ENCODE measurements at regions not wholly inside any gene's neighbourhood (a gene's known extent, or its start where the extent isn't known, plus 50 kb on each side); places are given as distances from the start of the nearest gene placed in this dataset.

DNA sequence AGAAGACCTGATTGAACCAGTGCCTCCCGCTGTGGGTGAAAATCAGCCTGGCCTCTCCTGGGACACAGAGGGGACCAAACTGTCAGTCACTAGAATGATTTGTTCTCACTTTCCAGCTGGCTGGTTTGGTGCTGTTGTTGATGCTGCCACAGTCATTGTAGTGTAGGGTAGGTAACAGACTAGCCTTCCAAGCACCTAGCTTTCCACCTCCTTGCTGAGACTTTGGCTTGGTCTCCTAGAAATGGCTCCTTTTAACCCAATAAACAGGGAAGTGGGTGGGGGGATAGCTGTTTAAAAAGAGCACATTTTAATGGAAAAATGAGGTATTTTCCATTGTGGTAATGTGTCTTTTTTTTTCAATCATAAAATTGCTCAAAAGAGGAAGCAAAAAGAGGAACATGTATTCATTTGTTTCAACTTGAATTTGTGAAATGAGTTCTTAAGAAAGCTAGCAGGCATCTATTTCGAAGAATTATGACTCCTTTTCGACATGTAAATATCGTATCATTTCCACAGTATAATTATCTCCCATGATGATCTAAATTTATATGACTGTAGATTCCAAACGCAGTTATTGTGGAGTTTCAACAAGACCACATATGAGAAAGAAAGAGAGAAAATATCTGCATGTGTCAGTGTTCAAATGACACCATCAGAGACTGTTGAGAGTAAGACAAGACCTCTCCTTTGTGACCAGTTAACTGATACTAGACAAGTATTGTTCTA, 190.1 kb downstream of the HLX start:
- DNase-seq (ENCODE audit: low read depth in 2 of 2): no peak

- no peak for DNase-seq (ENCODE audit: low read depth in 2 of 2)
These were observed 190.7 kb downstream of the HLX start for GRCh38 chr1:221069986-221070385.

- no peak for DNase-seq (ENCODE audit: low read depth in 2 of 2)
These were observed 192.5 kb downstream of the HLX start for GRCh38 chr1:221071777-221072176.

GRCh38 chr1:221072214-221072613, 193.0 kb downstream of the HLX start:
- no peak for DNase-seq (ENCODE audit: low read depth in 2 of 2)

- DNase-seq (ENCODE audit: low read depth in 2 of 2): peak in 1 of 2 donors; percentile 37
These were observed 195.1 kb downstream of the HLX start for GRCh38 chr1:221074332-221074731.

GRCh38 chr1:221075911-221076310, 196.7 kb downstream of the HLX start:
- no peak for DNase-seq (ENCODE audit: low read depth in 2 of 2)

GRCh38 chr1:221076391-221076811, 197.2 kb downstream of the HLX start:
- no peak for DNase-seq (ENCODE audit: low read depth in 2 of 2)

- no peak for DNase-seq (ENCODE audit: low read depth in 2 of 2)
These were observed 199.2 kb downstream of the HLX start for GRCh38 chr1:221078260-221078965.

DNA sequence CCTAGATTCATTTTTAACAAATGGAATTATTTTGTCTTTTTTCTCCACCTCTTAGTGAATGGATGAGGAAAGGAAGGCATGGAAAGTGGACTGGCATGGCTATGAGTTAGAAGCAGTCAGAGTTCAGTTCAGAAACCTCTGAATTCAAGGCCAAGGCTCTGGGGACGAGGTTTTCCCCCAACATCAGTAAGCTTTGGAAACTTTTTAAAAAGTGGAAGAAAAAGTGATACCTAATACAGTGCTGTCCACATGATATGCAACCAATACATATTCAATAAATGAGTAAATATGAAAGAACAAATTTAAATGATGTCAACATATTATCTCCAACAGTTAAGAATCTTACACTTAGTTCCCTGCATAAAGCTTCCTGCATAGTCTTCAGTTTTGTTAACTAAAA, 204.7 kb downstream of the HLX start:
- DNase-seq (ENCODE audit: low read depth in 2 of 2): no peak

GRCh38 chr1:221084681-221085080, 205.4 kb downstream of the HLX start:
- no peak for DNase-seq (ENCODE audit: low read depth in 2 of 2)

- no peak for DNase-seq (ENCODE audit: low read depth in 2 of 2)
These were observed 206.6 kb downstream of the HLX start for GRCh38 chr1:221085701-221086375.

DNA sequence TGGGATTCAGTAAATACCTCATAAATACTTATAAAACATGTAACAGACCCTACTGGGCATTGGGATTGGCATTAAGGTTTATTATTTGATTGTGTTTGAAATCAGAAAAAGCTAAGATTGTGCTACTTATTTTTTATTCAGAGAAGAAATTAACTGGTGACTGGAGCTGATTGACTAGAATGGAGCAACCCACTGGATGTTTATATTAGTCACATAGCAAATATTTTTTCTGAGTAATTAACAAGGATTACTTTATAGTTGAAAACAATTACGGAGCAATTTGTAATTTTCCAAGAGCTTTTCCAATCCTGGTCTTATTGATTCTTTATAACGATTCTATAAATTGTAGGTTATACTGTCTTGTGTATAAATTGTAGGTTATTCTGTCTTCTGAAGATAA, 208.7 kb downstream of the HLX start:
- DNase-seq (ENCODE audit: low read depth in 2 of 2): peak in 1 of 2 donors; percentile 28

- DNase-seq (ENCODE audit: low read depth in 2 of 2): peak in 1 of 2 donors; percentile 38
These were observed 210.0 kb downstream of the HLX start for GRCh38 chr1:221089273-221089672.

DNA sequence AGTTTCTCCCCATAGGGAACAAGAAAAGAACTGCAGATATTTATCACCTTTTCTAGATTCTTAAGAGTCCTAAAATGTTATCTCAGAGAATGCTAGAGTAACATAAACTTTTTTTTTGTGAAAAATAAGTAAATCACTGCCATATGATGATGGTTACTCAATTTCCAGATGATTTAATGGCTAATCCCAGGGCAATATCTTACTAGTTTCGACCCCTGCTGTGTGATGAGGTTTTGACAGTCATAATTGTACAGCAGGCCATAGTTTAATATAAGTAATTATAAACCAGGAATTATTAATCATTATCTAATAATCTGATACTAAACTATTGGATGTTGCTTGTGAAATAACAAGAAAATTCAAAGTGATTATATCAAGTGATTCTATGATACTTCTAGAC, 210.6 kb downstream of the HLX start:
- DNase-seq (ENCODE audit: low read depth in 2 of 2): no peak

- DNase-seq (ENCODE audit: low read depth in 2 of 2): no peak
These were observed 214.9 kb downstream of the HLX start for GRCh38 chr1:221093903-221094791.

DNA sequence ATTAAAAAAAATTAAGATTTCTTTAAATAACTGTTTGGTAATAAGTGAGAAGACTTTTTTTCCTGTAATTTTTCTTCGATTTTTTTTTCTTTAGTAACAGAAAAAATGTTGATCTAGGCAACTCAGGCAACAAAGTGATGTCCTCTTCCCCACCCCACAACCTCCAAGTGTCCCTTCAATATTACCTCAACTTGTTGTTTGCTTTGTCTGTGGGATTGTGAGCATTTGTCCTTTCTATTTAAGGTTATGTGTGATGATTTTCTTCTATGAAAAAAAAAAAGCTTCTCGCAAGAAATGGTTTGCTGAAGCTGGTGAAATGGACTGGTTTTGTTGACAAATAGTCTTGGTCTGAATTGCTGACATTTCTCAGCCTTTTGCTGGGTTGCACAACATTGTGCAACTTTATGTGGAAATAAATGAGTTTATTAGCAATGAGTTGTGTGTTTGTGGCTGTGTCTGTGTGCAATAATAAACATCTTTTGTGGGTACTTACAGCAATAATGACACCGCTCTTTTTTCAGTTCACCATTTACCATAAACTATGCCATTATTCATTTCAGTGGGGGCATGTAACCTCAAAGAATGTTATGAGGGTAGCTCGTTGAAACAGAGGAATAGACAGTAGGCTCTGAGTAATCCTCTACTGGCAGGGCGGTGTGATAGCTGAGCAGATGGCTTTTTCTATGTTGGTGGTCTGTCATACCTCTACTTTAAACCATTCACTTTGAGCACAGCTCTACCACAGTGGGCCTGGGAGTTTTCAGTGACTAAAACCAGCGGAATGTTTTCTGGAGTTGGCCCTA, 218.4 kb downstream of the HLX start:
- no peak for DNase-seq (ENCODE audit: low read depth in 2 of 2)

DNA sequence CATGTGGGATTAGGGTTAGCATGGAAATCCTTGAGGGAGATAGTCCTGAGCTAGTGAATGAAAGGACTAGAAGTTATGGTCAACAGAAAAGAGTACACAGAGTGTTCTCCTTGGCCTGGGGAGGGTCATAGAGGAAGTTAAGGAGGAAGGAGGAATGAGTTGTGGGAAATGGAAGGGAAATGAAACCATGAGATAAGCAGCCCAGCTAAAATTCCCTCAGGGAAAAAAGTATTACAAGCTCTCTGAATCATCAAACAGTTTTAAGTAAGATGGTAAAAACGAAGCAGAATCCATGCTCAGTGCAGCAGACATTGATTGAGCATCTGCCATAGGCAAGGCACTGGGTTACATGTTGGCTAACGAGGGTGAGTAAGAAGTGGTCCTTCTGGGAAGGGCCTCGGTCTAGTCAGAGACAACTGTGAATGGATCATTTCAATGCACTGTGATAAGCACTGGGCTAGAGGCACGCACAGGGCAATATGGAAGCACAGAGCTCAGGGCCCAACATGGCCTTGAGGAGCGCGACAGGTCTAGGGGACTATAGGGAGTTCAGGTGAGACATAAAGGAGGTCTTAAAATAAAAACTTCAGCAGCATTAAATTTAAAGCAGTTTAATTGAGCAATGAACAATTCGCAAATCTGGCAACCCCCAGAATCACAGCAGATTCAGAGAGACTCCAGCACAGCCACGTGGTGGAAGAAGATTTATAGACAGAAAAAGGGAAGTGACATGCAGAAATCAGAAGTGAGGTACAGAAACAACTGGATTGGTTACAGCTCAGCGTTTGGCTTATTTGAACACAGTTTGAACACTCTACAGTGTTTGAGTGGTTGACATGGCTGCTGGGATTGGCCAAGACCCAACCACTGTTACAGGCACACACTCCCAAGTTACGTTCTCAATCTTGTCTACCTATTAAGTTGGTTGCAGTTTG, 219.5 kb downstream of the HLX start:
- DNase-seq (ENCODE audit: low read depth in 2 of 2): peak in 1 of 2 donors; percentile 36

DNA sequence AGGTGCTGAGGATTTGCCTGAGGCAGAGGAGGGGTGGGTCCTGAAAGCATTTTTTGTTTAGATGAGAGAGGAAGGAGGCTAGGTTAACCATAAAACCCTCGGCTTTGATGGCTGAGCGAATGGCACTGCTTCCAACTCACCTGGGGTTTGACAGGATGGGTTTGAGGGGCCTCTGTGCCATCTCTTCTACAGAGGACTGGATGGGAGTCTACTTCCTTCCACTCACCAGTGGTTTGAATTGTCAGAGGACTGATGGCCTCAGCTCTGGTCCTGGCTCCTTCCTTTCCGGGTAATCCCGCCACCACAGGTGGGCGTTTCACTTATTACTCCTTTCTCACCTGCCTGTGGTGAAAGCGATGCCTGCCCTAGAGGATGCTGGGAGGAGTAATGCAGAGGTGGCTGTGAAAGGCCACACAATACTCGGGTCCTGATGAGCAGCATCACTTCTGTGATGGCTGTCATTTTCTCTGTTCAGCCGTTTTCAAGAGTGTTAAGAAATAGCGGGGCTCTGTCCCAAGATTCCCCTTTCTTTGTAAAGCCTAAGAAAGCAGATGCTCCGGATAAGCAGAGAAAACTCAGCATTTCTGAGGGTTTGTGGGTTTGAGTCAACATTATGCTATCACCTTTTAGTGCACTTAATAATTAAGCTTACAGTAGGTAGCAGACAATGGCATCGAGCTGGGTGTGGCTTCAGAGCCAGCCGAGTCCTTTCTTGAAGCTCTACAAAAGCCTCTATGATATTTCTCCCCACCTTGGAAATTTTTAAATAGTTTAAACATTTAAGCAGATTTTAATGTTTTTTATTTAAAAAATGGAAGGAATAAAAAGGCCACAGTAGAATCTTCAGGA, 220.7 kb downstream of the HLX start:
- DNase-seq (ENCODE audit: low read depth in 2 of 2): no peak

DNA sequence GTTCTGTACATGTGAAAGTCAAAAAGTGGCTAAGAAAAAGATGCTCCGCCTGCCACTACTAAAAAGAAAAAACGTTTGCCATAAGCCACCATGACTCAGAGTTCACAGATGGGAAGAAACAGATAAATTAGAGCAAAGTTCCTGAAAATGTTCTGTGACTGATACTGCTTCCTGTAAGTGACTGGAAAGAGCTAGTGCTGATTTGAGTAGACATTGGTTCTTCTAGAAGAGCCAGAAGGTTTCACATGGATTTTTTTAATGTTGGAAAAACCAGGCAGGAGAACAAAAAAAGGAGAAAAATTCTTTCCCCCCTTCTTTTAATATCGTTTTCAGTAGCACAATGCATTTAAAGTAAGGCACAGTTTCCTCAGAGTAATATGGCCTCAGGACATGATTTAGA, 221.4 kb downstream of the HLX start:
- DNase-seq (ENCODE audit: low read depth in 2 of 2): peak in 1 of 2 donors; percentile 82
